HG03432 (cell line): ENCODE measurements at regions not wholly inside any gene's neighbourhood (a gene's known extent, or its start where the extent isn't known, plus 50 kb on each side); places are given as distances from the start of the nearest gene placed in this dataset.
"Not testable (repeated sequence)": the region's sequence is repeated elsewhere in the genome, so short reads cannot be mapped to it uniquely, and the experiment has no call there.

ENCODE experiments used
- ATAC-seq: cut with Tn5 transposase; IDR thresholded peaks from one replicate; pipeline ENCODE4 v1.9.1; 2021; ENCODE audit warnings: mild to moderate bottlenecking, moderate library complexity; ENCODE audit not compliant: unreplicated experiment

GRCh38 chr7:126016722-126017121 is 1087.1 kb upstream of the POT1 start:
- peak; percentile 49 for ATAC-seq

GRCh38 chr7:126005064-126005463 is 1075.4 kb upstream of the POT1 start:
- ATAC-seq: no peak

GRCh38 chr7:126001349-126001748 is 1071.7 kb upstream of the POT1 start:
- no peak for ATAC-seq

GRCh38 chr7:125984795-125985194 is 1055.2 kb upstream of the POT1 start:
- no peak for ATAC-seq

GRCh38 chr7:125971656-125972055 is 1042.0 kb upstream of the POT1 start:
- no peak for ATAC-seq

- ATAC-seq: peak; percentile 81
Observed at GRCh38 chr7:125966278-125967048, 1036.8 kb upstream of the POT1 start.

GRCh38 chr7:125934955-125935354 is 1005.3 kb upstream of the POT1 start:
- ATAC-seq: no peak

- no peak for ATAC-seq
Observed at GRCh38 chr7:125934539-125934938, 1004.9 kb upstream of the POT1 start.

GRCh38 chr7:125930848-125931247 is 1001.2 kb upstream of the POT1 start:
- no peak for ATAC-seq

- no peak for ATAC-seq
Observed at GRCh38 chr7:125927556-125927955, 997.9 kb upstream of the POT1 start.

GRCh38 chr7:125926621-125927020 is 997.0 kb upstream of the POT1 start:
- no peak for ATAC-seq

GRCh38 chr7:125924037-125924436 is 994.4 kb upstream of the POT1 start:
- no peak for ATAC-seq

GRCh38 chr7:125915381-125915948 is 985.8 kb upstream of the POT1 start:
- not testable (repeated sequence) for ATAC-seq

GRCh38 chr7:125908711-125909110 is 979.1 kb upstream of the POT1 start:
- no peak for ATAC-seq

GRCh38 chr7:125899577-125899976 is 970.0 kb upstream of the POT1 start:
- ATAC-seq: no peak

GRCh38 chr7:125892434-125892833 is 962.8 kb upstream of the POT1 start:
- no peak for ATAC-seq

- no peak for ATAC-seq
Observed at GRCh38 chr7:125878988-125879387, 949.4 kb upstream of the POT1 start.

GRCh38 chr7:125878235-125878956 is 948.8 kb upstream of the POT1 start:
- ATAC-seq: peak; percentile 73

- ATAC-seq: no peak
Observed at GRCh38 chr7:125877246-125877645, 947.6 kb upstream of the POT1 start.

GRCh38 chr7:125876431-125876830 is 946.8 kb upstream of the POT1 start:
- ATAC-seq: no peak

GRCh38 chr7:125871431-125871830 is 941.8 kb upstream of the POT1 start:
- ATAC-seq: no peak

- no peak for ATAC-seq
Observed at GRCh38 chr7:125857606-125858005, 928.0 kb upstream of the POT1 start.
